IMR-90 (cell line): ENCODE measurements at regions not wholly inside any gene's neighbourhood (a gene's known extent, or its start where the extent isn't known, plus 50 kb on each side); places are given as distances from the start of the nearest gene placed in this dataset.

Experiments used
- BHLHE40 ChIP-seq: fragments of 150-350 bp; IDR thresholded peaks from 2 replicates; pipeline ENCODE4 v1.6.1; 2016; ENCODE audit warnings: mild to moderate bottlenecking, low read depth, low read length
- CEBPB ChIP-seq: IDR thresholded peaks from 2 replicates; pipeline ENCODE4 v1.6.1; 2012; ENCODE audit warnings: low read depth, low read length, improper control_type of control experiment
- CHD1 ChIP-seq: IDR thresholded peaks from 2 replicates; pipeline ENCODE4 v1.6.1; 2012; ENCODE audit warnings: low read depth, low read length, improper control_type of control experiment
- CTCF ChIP-seq: conservative IDR thresholded peaks from 2 replicates; pipeline ENCODE4 v1.5.1; 2012; ENCODE audit warnings: mild to moderate bottlenecking, low read depth, low read length, improper control_type of control experiment
- FOS ChIP-seq: fragments of 150-350 bp; IDR thresholded peaks from 2 replicates; pipeline ENCODE4 v1.6.1; 2016; ENCODE audit warnings: low read depth, low read length
- MAZ ChIP-seq: IDR thresholded peaks from 2 replicates; pipeline ENCODE4 v1.6.1; 2012; ENCODE audit warnings: low read depth, mild to moderate bottlenecking, low read length, improper control_type of control experiment, moderate library complexity, borderline replicate concordance
- POLR2A ChIP-seq: IDR thresholded peaks from 2 replicates; pipeline ENCODE4 v1.6.1; 2012; ENCODE audit warnings: mild to moderate bottlenecking, low read depth, low read length
- RAD21 ChIP-seq: IDR thresholded peaks from 2 replicates; pipeline ENCODE4 v1.6.1; 2012; ENCODE audit warnings: low read length, improper control_type of control experiment
- SMC3 ChIP-seq: fragments of 150-350 bp; IDR thresholded peaks from 2 replicates; pipeline ENCODE4 v1.6.1; 2016; ENCODE audit warnings: low read depth, mild to moderate bottlenecking, antibody characterized with exemption, low read length, moderate library complexity
- TF ChIP-seq, protein P1 (sequence below): fragments of 150-350 bp; IDR thresholded peaks from 2 replicates; pipeline ENCODE4 v1.6.1; 2017; ENCODE audit warnings: mild to moderate bottlenecking, antibody characterized with exemption, low read length, low read depth

DNA sequence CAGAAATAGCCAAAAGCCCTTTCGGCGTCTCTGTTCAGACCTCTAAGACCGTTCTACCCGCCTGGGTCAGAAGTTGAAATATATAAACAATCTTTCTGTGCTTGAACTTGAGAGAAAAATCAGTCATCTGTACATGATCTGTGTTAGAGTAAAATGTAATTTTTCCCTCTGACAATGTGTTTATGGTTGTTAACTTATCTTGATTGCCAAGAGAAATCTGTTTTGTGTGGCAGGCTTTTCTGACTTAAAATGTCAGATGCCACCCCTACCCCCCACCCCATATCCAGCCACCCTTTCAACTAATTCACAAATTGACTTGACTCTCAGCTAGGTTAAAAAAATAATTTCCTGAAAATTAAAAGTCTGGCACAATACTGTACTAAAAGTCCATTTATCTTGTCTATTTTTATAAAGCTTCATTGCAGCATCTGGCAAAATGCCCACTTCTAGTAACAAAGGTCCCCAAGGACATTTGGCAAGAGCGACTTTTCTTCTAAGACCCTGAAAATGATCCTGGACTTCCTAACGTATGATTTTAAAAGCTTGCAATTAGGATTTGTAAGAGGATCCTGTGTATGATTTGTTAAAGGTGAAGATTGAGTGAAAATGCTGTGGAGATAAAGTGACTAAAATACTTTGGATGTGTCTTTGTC lies 304.2 kb downstream of the EPHA4 start:
- no peak for TF ChIP-seq FOS
- TF ChIP-seq CTCF: no peak
- TF ChIP-seq, protein P1, sequence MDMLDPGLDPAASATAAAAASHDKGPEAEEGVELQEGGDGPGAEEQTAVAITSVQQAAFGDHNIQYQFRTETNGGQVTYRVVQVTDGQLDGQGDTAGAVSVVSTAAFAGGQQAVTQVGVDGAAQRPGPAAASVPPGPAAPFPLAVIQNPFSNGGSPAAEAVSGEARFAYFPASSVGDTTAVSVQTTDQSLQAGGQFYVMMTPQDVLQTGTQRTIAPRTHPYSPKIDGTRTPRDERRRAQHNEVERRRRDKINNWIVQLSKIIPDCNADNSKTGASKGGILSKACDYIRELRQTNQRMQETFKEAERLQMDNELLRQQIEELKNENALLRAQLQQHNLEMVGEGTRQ: no peak
- no peak for TF ChIP-seq CHD1
- no peak for TF ChIP-seq MAZ
- no peak for TF ChIP-seq RAD21
- no peak for TF ChIP-seq SMC3
- no peak for TF ChIP-seq CEBPB
- no peak for TF ChIP-seq POLR2A
- TF ChIP-seq BHLHE40: no peak
